ENCODE measurements at regions not wholly inside any gene's neighbourhood (a gene's known extent, or its start where the extent isn't known, plus 50 kb on each side); places are given as distances from the start of the nearest gene placed in this dataset.

GRCh38 chr11:45454917-45455401, 168.8 kb upstream of the SYT13 start:
- TF ChIP-seq POLR2A (IDR thresholded peaks at IDR 0.05; ENCODE audit: low read depth, low read length) (no peak), CTCF (IDR thresholded peaks at IDR 0.05; ENCODE audit: extremely low read depth in 1 of 2, insufficient read depth in 1 of 2, low read depth in 1 of 2, low read length in 2 of 2) (no peak), POLR2AphosphoS5 (IDR thresholded peaks at IDR 0.05; ENCODE audit: insufficient read depth, low read depth, low read length) (no peak), JUN (IDR thresholded peaks at IDR 0.05; ENCODE audit: borderline replicate concordance, insufficient read depth, insufficient read length, low read depth) (no peak)

All from endothelial cell of umbilical vein (primary cell).